ENCODE measurements at regions not wholly inside any gene's neighbourhood (a gene's known extent, or its start where the extent isn't known, plus 50 kb on each side); places are given as distances from the start of the nearest gene placed in this dataset.

DNA sequence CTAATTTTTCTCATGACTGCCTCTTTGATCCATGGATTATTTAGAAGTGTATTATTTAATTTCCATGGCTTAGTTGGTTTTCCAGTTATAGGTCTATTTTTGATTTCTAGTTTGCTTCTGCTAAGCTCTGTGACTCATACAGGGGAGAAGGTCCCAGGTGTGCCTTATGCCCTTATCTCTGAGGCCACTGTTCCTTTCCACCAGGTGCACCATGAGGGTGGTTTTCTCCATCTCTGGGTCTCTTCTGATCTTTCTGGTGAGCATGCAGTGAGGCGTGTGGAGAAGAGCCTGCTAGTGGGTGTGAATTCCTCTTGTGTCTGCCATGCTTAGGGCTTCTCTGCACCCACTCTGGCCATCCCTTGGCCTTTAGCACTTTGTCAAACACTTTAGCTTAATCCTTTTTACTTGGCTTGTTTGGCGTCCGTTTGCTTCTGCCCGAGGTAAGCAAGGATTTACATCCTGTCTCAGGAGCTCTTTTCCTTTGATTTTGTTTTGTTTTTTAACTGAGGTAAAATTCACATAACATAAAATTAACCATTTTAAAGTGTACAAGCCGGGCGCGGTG lies 129.8 kb upstream of the ARL4C start:
- TF ChIP-seq, protein P1, sequence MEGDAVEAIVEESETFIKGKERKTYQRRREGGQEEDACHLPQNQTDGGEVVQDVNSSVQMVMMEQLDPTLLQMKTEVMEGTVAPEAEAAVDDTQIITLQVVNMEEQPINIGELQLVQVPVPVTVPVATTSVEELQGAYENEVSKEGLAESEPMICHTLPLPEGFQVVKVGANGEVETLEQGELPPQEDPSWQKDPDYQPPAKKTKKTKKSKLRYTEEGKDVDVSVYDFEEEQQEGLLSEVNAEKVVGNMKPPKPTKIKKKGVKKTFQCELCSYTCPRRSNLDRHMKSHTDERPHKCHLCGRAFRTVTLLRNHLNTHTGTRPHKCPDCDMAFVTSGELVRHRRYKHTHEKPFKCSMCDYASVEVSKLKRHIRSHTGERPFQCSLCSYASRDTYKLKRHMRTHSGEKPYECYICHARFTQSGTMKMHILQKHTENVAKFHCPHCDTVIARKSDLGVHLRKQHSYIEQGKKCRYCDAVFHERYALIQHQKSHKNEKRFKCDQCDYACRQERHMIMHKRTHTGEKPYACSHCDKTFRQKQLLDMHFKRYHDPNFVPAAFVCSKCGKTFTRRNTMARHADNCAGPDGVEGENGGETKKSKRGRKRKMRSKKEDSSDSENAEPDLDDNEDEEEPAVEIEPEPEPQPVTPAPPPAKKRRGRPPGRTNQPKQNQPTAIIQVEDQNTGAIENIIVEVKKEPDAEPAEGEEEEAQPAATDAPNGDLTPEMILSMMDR (optimal IDR thresholded peaks at IDR 0.05 in 1 of 3, IDR thresholded peaks at IDR 0.05 in 1 of 3, conservative IDR thresholded peaks at IDR 0.05 in 1 of 3; ENCODE audit: extremely low read depth in 1 of 3, insufficient read depth in 2 of 3, low read length in 3 of 3) = no peak
- no peak for TF ChIP-seq EZH2 (IDR thresholded peaks at IDR 0.05; ENCODE audit: low read length)

Data from keratinocyte (primary cell).